Liver (tissue), 3 donors: ENCODE measurements at regions not wholly inside any gene's neighbourhood (a gene's known extent, or its start where the extent isn't known, plus 50 kb on each side); places are given as distances from the start of the nearest gene placed in this dataset.

Experiments used
- JUND ChIP-seq, 2 donors: IDR thresholded peaks; 2 replicates each; pipeline ENCODE4 v1.6.1; 2016; ENCODE audit warnings: antibody characterized with exemption in 2 of 2
- RXRA ChIP-seq, 2 donors: IDR thresholded peaks; 2 replicates each; pipeline ENCODE4 v1.6.1; 2017 to 2018; ENCODE audit warnings: antibody characterized with exemption in 2 of 2, mild to moderate bottlenecking in 1 of 2
- SP1 ChIP-seq: IDR thresholded peaks from 2 replicates; pipeline ENCODE4 v1.6.1; 2018; ENCODE audit warnings: antibody characterized with exemption, mild to moderate bottlenecking
- TAF1 ChIP-seq: conservative IDR thresholded peaks from 2 replicates; pipeline ENCODE4 v1.6.1; 2016; ENCODE audit warnings: antibody characterized with exemption, mild to moderate bottlenecking
- TF ChIP-seq, protein P1 (sequence below): IDR thresholded peaks from 2 replicates; pipeline ENCODE4 v1.6.1; 2016; ENCODE audit warnings: antibody characterized with exemption
- TF ChIP-seq, protein P2 (sequence below): fragments of 150-350 bp; IDR thresholded peaks from 2 replicates; pipeline ENCODE4 v1.5.1; 2017; ENCODE audit warnings: improper control_type of control experiment, low read depth, low read length; ENCODE audit not compliant: missing input control
- TF ChIP-seq, protein P3 (sequence below): IDR thresholded peaks from 2 replicates; pipeline ENCODE4 v1.6.1; 2016; ENCODE audit warnings: antibody characterized with exemption
- TF ChIP-seq, protein P4 (sequence below): IDR thresholded peaks from 2 replicates; pipeline ENCODE4 v1.6.1; 2016; ENCODE audit warnings: antibody characterized with exemption
- TF ChIP-seq, protein P5 (sequence below): IDR thresholded peaks from 2 replicates; pipeline ENCODE4 v1.6.1; 2016; ENCODE audit warnings: antibody characterized with exemption, mild to moderate bottlenecking
- donor health status: healthy.
- donor health status: healthy.

DNA sequence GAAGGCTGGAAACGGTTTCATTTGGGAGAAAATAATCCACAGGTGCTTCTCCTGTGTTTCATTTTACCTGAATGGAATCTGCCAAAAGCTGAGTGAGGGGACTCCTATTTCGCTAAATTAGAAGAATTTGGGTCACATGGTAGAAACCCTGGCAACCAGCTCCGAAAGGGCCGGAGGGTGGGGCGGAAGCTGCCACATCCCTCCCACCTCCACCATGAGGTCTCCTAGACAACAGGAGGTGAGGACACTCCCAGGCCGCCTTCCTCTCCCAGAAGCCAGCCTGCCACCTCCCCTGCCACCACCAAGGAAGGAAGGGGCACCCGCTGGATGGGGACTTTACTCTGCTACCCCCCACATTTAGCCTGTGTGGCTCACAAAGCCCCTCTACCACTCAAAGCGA is 199.9 kb upstream of the ZC3H12A start:
- TF ChIP-seq, protein P1, sequence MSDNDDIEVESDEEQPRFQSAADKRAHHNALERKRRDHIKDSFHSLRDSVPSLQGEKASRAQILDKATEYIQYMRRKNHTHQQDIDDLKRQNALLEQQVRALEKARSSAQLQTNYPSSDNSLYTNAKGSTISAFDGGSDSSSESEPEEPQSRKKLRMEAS, result no peak
- TF ChIP-seq, protein P2, sequence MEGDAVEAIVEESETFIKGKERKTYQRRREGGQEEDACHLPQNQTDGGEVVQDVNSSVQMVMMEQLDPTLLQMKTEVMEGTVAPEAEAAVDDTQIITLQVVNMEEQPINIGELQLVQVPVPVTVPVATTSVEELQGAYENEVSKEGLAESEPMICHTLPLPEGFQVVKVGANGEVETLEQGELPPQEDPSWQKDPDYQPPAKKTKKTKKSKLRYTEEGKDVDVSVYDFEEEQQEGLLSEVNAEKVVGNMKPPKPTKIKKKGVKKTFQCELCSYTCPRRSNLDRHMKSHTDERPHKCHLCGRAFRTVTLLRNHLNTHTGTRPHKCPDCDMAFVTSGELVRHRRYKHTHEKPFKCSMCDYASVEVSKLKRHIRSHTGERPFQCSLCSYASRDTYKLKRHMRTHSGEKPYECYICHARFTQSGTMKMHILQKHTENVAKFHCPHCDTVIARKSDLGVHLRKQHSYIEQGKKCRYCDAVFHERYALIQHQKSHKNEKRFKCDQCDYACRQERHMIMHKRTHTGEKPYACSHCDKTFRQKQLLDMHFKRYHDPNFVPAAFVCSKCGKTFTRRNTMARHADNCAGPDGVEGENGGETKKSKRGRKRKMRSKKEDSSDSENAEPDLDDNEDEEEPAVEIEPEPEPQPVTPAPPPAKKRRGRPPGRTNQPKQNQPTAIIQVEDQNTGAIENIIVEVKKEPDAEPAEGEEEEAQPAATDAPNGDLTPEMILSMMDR, result no peak
- TF ChIP-seq, protein P3, sequence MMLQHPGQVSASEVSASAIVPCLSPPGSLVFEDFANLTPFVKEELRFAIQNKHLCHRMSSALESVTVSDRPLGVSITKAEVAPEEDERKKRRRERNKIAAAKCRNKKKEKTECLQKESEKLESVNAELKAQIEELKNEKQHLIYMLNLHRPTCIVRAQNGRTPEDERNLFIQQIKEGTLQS, result no peak
- TF ChIP-seq RXRA (IDR thresholded peaks at IDR 0.05), result no peak
- TF ChIP-seq, protein P4, sequence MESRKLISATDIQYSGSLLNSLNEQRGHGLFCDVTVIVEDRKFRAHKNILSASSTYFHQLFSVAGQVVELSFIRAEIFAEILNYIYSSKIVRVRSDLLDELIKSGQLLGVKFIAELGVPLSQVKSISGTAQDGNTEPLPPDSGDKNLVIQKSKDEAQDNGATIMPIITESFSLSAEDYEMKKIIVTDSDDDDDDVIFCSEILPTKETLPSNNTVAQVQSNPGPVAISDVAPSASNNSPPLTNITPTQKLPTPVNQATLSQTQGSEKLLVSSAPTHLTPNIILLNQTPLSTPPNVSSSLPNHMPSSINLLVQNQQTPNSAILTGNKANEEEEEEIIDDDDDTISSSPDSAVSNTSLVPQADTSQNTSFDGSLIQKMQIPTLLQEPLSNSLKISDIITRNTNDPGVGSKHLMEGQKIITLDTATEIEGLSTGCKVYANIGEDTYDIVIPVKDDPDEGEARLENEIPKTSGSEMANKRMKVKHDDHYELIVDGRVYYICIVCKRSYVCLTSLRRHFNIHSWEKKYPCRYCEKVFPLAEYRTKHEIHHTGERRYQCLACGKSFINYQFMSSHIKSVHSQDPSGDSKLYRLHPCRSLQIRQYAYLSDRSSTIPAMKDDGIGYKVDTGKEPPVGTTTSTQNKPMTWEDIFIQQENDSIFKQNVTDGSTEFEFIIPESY, result no peak
- TF ChIP-seq JUND (IDR thresholded peaks at IDR 0.05), result no peak
- TF ChIP-seq, protein P5, sequence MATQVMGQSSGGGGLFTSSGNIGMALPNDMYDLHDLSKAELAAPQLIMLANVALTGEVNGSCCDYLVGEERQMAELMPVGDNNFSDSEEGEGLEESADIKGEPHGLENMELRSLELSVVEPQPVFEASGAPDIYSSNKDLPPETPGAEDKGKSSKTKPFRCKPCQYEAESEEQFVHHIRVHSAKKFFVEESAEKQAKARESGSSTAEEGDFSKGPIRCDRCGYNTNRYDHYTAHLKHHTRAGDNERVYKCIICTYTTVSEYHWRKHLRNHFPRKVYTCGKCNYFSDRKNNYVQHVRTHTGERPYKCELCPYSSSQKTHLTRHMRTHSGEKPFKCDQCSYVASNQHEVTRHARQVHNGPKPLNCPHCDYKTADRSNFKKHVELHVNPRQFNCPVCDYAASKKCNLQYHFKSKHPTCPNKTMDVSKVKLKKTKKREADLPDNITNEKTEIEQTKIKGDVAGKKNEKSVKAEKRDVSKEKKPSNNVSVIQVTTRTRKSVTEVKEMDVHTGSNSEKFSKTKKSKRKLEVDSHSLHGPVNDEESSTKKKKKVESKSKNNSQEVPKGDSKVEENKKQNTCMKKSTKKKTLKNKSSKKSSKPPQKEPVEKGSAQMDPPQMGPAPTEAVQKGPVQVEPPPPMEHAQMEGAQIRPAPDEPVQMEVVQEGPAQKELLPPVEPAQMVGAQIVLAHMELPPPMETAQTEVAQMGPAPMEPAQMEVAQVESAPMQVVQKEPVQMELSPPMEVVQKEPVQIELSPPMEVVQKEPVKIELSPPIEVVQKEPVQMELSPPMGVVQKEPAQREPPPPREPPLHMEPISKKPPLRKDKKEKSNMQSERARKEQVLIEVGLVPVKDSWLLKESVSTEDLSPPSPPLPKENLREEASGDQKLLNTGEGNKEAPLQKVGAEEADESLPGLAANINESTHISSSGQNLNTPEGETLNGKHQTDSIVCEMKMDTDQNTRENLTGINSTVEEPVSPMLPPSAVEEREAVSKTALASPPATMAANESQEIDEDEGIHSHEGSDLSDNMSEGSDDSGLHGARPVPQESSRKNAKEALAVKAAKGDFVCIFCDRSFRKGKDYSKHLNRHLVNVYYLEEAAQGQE, result no peak
- no peak for TF ChIP-seq SP1
- no peak for TF ChIP-seq TAF1
